GDM1 (cell line): ENCODE measurements at regions not wholly inside any gene's neighbourhood (a gene's known extent, or its start where the extent isn't known, plus 50 kb on each side); places are given as distances from the start of the nearest gene placed in this dataset.

ENCODE experiments used
- DNase-seq: peaks from one replicate; lab custom pipeline; 2025; lab: John Stamatoyannopoulos, UW

GRCh38 chr2:139949242-139949972 is 1169.2 kb upstream of the NXPH2 start:
- no peak for DNase-seq

- no peak for DNase-seq
Measured at GRCh38 chr2:139946690-139947089, 1166.5 kb upstream of the NXPH2 start.

GRCh38 chr2:139940686-139941085 is 1160.5 kb upstream of the NXPH2 start:
- DNase-seq: no peak

- no peak for DNase-seq
Measured at GRCh38 chr2:139925903-139926302, 1145.7 kb upstream of the NXPH2 start.

GRCh38 chr2:139924070-139924469 is 1143.9 kb upstream of the NXPH2 start:
- no peak for DNase-seq

GRCh38 chr2:139918982-139919381 is 1138.8 kb upstream of the NXPH2 start:
- no peak for DNase-seq

- no peak for DNase-seq
Measured at GRCh38 chr2:139917690-139918384, 1137.6 kb upstream of the NXPH2 start.

- no peak for DNase-seq
Measured at GRCh38 chr2:139916822-139917221, 1136.6 kb upstream of the NXPH2 start.

GRCh38 chr2:139911160-139911559 is 1131.0 kb upstream of the NXPH2 start:
- DNase-seq: no peak

- no peak for DNase-seq
Measured at GRCh38 chr2:139909136-139909535, 1128.9 kb upstream of the NXPH2 start.

GRCh38 chr2:139905624-139906023 is 1125.4 kb upstream of the NXPH2 start:
- DNase-seq: no peak

GRCh38 chr2:139891636-139892035 is 1111.4 kb upstream of the NXPH2 start:
- no peak for DNase-seq

GRCh38 chr2:139885921-139886498 is 1105.8 kb upstream of the NXPH2 start:
- DNase-seq: peak; percentile 12

- DNase-seq: no peak
Measured at GRCh38 chr2:139876964-139877363, 1096.8 kb upstream of the NXPH2 start.

- no peak for DNase-seq
Measured at GRCh38 chr2:139876321-139876720, 1096.1 kb upstream of the NXPH2 start.

GRCh38 chr2:139872503-139872902 is 1092.3 kb upstream of the NXPH2 start:
- DNase-seq: no peak

GRCh38 chr2:139872032-139872431 is 1091.8 kb upstream of the NXPH2 start:
- DNase-seq: no peak

- no peak for DNase-seq
Measured at GRCh38 chr2:139867601-139868226, 1087.5 kb upstream of the NXPH2 start.

- no peak for DNase-seq
Measured at GRCh38 chr2:139864821-139865302, 1084.7 kb upstream of the NXPH2 start.

- DNase-seq: no peak
Measured at GRCh38 chr2:139854769-139855483, 1074.7 kb upstream of the NXPH2 start.

GRCh38 chr2:139850254-139850890 is 1070.2 kb upstream of the NXPH2 start:
- DNase-seq: no peak
